H1 (cell line): ENCODE measurements at regions not wholly inside any gene's neighbourhood (a gene's known extent, or its start where the extent isn't known, plus 50 kb on each side); places are given as distances from the start of the nearest gene placed in this dataset.

Source experiments
- CTCF ChIA-PET: fragments of 300-600 bp; sonication (Branson Sonifier 250); formaldehyde crosslinking; loops from one replicate; lab custom pipeline; 2021; ENCODE audit not compliant: partially characterized antibody; lab: Charles Lee
- POLR2A ChIA-PET: fragments of 300-600 bp; sonication (Branson Sonifier 250); formaldehyde crosslinking; loops from one replicate; lab custom pipeline; 2021; ENCODE audit warnings: inconsistent platforms; ENCODE audit not compliant: partially characterized antibody; lab: Charles Lee
- DNase-seq, 2 experiments: peaks; one replicate each; pipeline versions ENCODE4 v3.0.0 to v3.0.0-alpha.2; 2010 to 2022; ENCODE audit warnings: low spot score in 2 of 2, low read depth in 1 of 2, mixed read lengths in 1 of 2
- FAIRE-seq: peaks from 2 replicates; lab custom pipeline; 2011; peaks lifted over from hg19 to GRCh38; lab: Jason Lieb, UNC
- H2AFZ ChIP-seq: 2 replicates; pipeline ENCODE4 v1.8.1; 2012; ENCODE audit warnings: low read length, inconsistent platforms
- H2AK5ac ChIP-seq: 2 replicates; pipeline ENCODE4 v1.6.1; 2013; ENCODE audit warnings: low read depth, low read length
- H2BK120ac ChIP-seq: replicated peaks from 2 replicates; pipeline ENCODE3; 2013; ENCODE audit warnings: low read depth, low read length, inconsistent platforms
- H2BK12ac ChIP-seq: 2 replicates; pipeline ENCODE4 v1.6.1; 2013; ENCODE audit warnings: low read depth, low read length
- H2BK15ac ChIP-seq: 2 replicates; pipeline ENCODE4 v1.6.1; 2013; ENCODE audit warnings: low read length
- H2BK20ac ChIP-seq: 2 replicates; pipeline ENCODE4 v1.6.1; 2013; ENCODE audit warnings: low read length
- H2BK5ac ChIP-seq: 2 replicates; pipeline ENCODE4 v1.6.1; 2013; ENCODE audit warnings: low read depth, low read length
- H3K14ac ChIP-seq: 2 replicates; pipeline ENCODE4 v1.6.1; 2013; ENCODE audit warnings: inconsistent platforms; ENCODE audit not compliant: insufficient read length
- H3K18ac ChIP-seq: 2 replicates; pipeline ENCODE4 v1.6.1; 2013; ENCODE audit warnings: low read length; ENCODE audit errors: extremely low read depth
- H3K23ac ChIP-seq: 2 replicates; pipeline ENCODE4 v1.6.1; 2013; ENCODE audit warnings: inconsistent platforms; ENCODE audit not compliant: insufficient read length
- H3K23me2 ChIP-seq: 2 replicates; pipeline ENCODE4 v1.6.1; 2013; ENCODE audit warnings: low read depth, low read length
- H3K27ac ChIP-seq: 2 replicates; pipeline ENCODE4 v1.6.1; 2011; ENCODE audit warnings: low read depth, low read length, inconsistent platforms
- H3K27me3 ChIP-seq, 4 experiments: replicated peaks in 1 of 4; 1 replicate in 1 of 4; 2 replicates in 3 of 4; pipeline versions ENCODE4 v1.6.1 to v1.8.1; 2011 to 2013; ENCODE audit warnings: low read length in 3 of 4, mild to moderate bottlenecking in 3 of 4, inconsistent platforms in 2 of 4, mixed read lengths in 2 of 4, moderate library complexity in 1 of 4; ENCODE audit not compliant: control insufficient read depth in 3 of 4, insufficient read depth in 3 of 4; ENCODE audit errors: extremely low read depth in 1 of 4
- H3K36me3 ChIP-seq, 4 experiments: 2 replicates each; pipeline versions ENCODE4 v1.6.1 to v1.8.1; 2011 to 2013; ENCODE audit warnings: mild to moderate bottlenecking in 4 of 4, low read length in 3 of 4, moderate library complexity in 2 of 4, control low read depth in 1 of 4, inconsistent platforms in 1 of 4; ENCODE audit not compliant: insufficient read depth in 4 of 4, control insufficient read depth in 2 of 4
- H3K4ac ChIP-seq: replicated peaks from 2 replicates; pipeline ENCODE3; 2013; ENCODE audit warnings: low read length, low read depth, mixed read lengths, inconsistent platforms; ENCODE audit not compliant: insufficient read length
- H3K4me1 ChIP-seq, 4 experiments: replicated peaks in 1 of 4; 1 replicate in 1 of 4; 2 replicates in 3 of 4; pipeline versions ENCODE4 v1.6.1 to v1.8.1; 2011 to 2013; ENCODE audit warnings: low read length in 3 of 4, inconsistent platforms in 2 of 4, mixed read lengths in 1 of 4; ENCODE audit not compliant: insufficient read depth in 4 of 4, control insufficient read depth in 3 of 4
- H3K4me2 ChIP-seq, 2 experiments: 2 replicates each; pipeline versions ENCODE4 v1.6.1 to v1.8.1; 2011 to 2013; ENCODE audit warnings: low read depth in 2 of 2, low read length in 2 of 2, control low read depth in 1 of 2, inconsistent platforms in 1 of 2, mild to moderate bottlenecking in 1 of 2; ENCODE audit not compliant: insufficient read depth in 1 of 2
- H3K4me3 ChIP-seq, 4 experiments: fragments of 200-600, 300-600 bp in 1 of 4; sonication (generic), shearing (Covaris generic), sonication (Bioruptor Twin) in 1 of 4; 2 replicates each; pipeline versions ENCODE4 v1.5.1 to v1.8.1; 2011 to 2016; ENCODE audit warnings: low read length in 4 of 4, low read depth in 3 of 4, control low read depth in 2 of 4, inconsistent platforms in 2 of 4, mild to moderate bottlenecking in 2 of 4, mixed read lengths in 1 of 4, moderate library complexity in 1 of 4; ENCODE audit not compliant: insufficient read depth in 2 of 4; ENCODE audit errors: extremely low read depth in 1 of 4
- H3K56ac ChIP-seq: replicated peaks from 2 replicates; pipeline ENCODE3; 2013; ENCODE audit warnings: low read depth, mild to moderate bottlenecking, mixed read lengths, low read length, inconsistent platforms; ENCODE audit not compliant: insufficient read length
- H3K79me1 ChIP-seq: 2 replicates; pipeline ENCODE4 v1.6.1; 2013; ENCODE audit warnings: low read depth, low read length, control low read depth
- H3K79me2 ChIP-seq, 2 experiments: 2 replicates each; pipeline versions ENCODE4 v1.6.1 to v1.8.1; 2012 to 2013; ENCODE audit warnings: low read length in 2 of 2, mild to moderate bottlenecking in 2 of 2, inconsistent platforms in 1 of 2; ENCODE audit not compliant: insufficient read depth in 2 of 2, control insufficient read depth in 1 of 2
- H3K9ac ChIP-seq, 4 experiments: replicated peaks in 1 of 4; 1 replicate in 1 of 4; 2 replicates in 3 of 4; pipeline versions ENCODE4 v1.6.1 to v1.8.1; 2011 to 2013; ENCODE audit warnings: low read depth in 3 of 4, low read length in 3 of 4, control low read depth in 2 of 4, mild to moderate bottlenecking in 2 of 4, moderate library complexity in 2 of 4, inconsistent platforms in 1 of 4; ENCODE audit errors: extremely low read depth in 1 of 4
- H3K9me3 ChIP-seq, 2 experiments: 2 replicates each; pipeline versions ENCODE4 v1.6.1 to v1.8.1; 2012 to 2013; ENCODE audit warnings: mild to moderate bottlenecking in 2 of 2, moderate library complexity in 2 of 2, control low read depth in 1 of 2, inconsistent platforms in 1 of 2, low read depth in 1 of 2, low read length in 1 of 2, mixed read lengths in 1 of 2; ENCODE audit not compliant: insufficient read depth in 2 of 2
- H4K20me1 ChIP-seq, 2 experiments: replicated peaks in 1 of 2; 2 replicates each; pipeline versions ENCODE3 to v1.8.1; 2011 to 2013; ENCODE audit warnings: inconsistent platforms in 2 of 2, low read length in 2 of 2, mild to moderate bottlenecking in 1 of 2; ENCODE audit not compliant: insufficient read depth in 2 of 2, control insufficient read depth in 1 of 2
- H4K5ac ChIP-seq: 2 replicates; pipeline ENCODE4 v1.6.1; 2013; ENCODE audit warnings: low read length, low read depth, mixed read lengths, inconsistent platforms; ENCODE audit not compliant: insufficient read length
- H4K8ac ChIP-seq: 2 replicates; pipeline ENCODE4 v1.8.0; 2013; ENCODE audit warnings: mild to moderate bottlenecking, moderate library complexity, low read length, inconsistent platforms; ENCODE audit not compliant: insufficient read depth; ENCODE audit errors: extremely low read depth
- H4K91ac ChIP-seq: replicated peaks from 2 replicates; pipeline ENCODE3; 2013; ENCODE audit warnings: low read length, mixed read lengths, inconsistent platforms; ENCODE audit not compliant: insufficient read length
- ASH2L ChIP-seq: fragments of 200-600, 300-600 bp; sonication (generic); IDR thresholded peaks from one replicate; pipeline ENCODE4 v1.7.1; 2017; ENCODE audit warnings: low read length
- ATF3 ChIP-seq: IDR thresholded peaks from 2 replicates; pipeline ENCODE4 v1.6.1; 2011; ENCODE audit warnings: low read depth, mild to moderate bottlenecking, low read length; ENCODE audit not compliant: insufficient read depth
- JUN ChIP-seq: IDR thresholded peaks from 2 replicates; pipeline ENCODE4 v1.6.1; 2011; ENCODE audit warnings: low read depth, mild to moderate bottlenecking, improper control_type of control experiment, low read length
- KDM1A ChIP-seq: fragments of 200-600, 300-600 bp; sonication (generic); IDR thresholded peaks from 2 replicates; pipeline ENCODE4 v1.7.1; 2016; ENCODE audit warnings: mild to moderate bottlenecking, low read length, borderline replicate concordance
- NRF1 ChIP-seq: IDR thresholded peaks from 2 replicates; pipeline ENCODE4 v1.6.1; 2011; ENCODE audit warnings: mild to moderate bottlenecking, low read depth, low read length, improper control_type of control experiment
- RAD21 ChIP-seq, 2 experiments: IDR thresholded peaks in 1 of 2; conservative IDR thresholded peaks in 1 of 2; 2 replicates each; pipeline ENCODE4 v1.6.1; 2011; ENCODE audit warnings: low read depth in 2 of 2, low read length in 2 of 2, improper control_type of control experiment in 1 of 2, inconsistent platforms in 1 of 2, mild to moderate bottlenecking in 1 of 2, moderate library complexity in 1 of 2
- WGBS, 2 experiments: shearing (Covaris generic) in 1 of 2; methylation state at CpG; one replicate each; pipeline versions ENCODE4 v1.1.6 to v1.1.7; 2013 to 2015; ENCODE audit warnings: low lambda C conversion rate in 2 of 2, mixed read lengths in 2 of 2, inconsistent platforms in 1 of 2, low coverage in 1 of 2, missing lambda C conversion rate in 1 of 2; ENCODE audit not compliant: insufficient replicate concordance in 2 of 2, insufficient coverage in 1 of 2, insufficient read length in 1 of 2; ENCODE audit errors: extremely low coverage in 1 of 2, missing lambda C conversion rate in 1 of 2; 5-methylcytosine and 5-hydroxymethylcytosine counted together

GRCh38 chr2:187136646-187137045 is 287.7 kb upstream of the ZSWIM2 start:
- Histone ChIP-seq H3K18ac (no peak overlapping the region), H3K4me3 (no peak overlapping the region), H4K20me1 (no peaks in the 10 kb centered on the region), H3K9ac (no peak overlapping the region), H2BK15ac (no peak overlapping the region), H2BK12ac (no peak overlapping the region), H2BK5ac (no peak overlapping the region), H3K23me2 (no peaks in the 10 kb centered on the region), H2AK5ac (no peak overlapping the region), H2AFZ (no peak overlapping the region), H3K4me2 (no peak overlapping the region), H3K27ac (no peak overlapping the region), H3K4me1 (no peaks in the 10 kb centered on the region), H2BK120ac (no peak overlapping the region), H4K91ac (no peak overlapping the region), H3K79me1 (no peaks in the 10 kb centered on the region), H3K9me3 (0 out of 4 replicates have a peak, but pooled peaks cover 0 to 4% of the 10 kb centered on the region in 2 experiments), H2BK20ac (no peak overlapping the region), H3K27me3 (no peaks in the 10 kb centered on the region), H3K79me2 (no peaks in the 10 kb centered on the region), H3K36me3 (no peaks in the 10 kb centered on the region), H4K8ac (no peak overlapping the region), H3K56ac (no peak overlapping the region), H3K23ac (no peak overlapping the region), H4K5ac (no peak overlapping the region)
- DNase-seq (no peak), FAIRE-seq (no peak)
- 85% methylated on average over 3 of the region's 3 CpGs; no CpG with 5 or more reads in 1 of the 2 experiments for WGBS, 2 experiments
- TF ChIP-seq NRF1 (no peak), JUN (no peak), ASH2L (no peak), ATF3 (no peak), KDM1A (no peak), RAD21 (IDR thresholded peaks at IDR 0.05 in 1 of 2, conservative IDR thresholded peaks at IDR 0.05 in 1 of 2; ENCODE audit: low read depth in 2 of 2, low read length in 2 of 2) (no peak)
- TF ChIP-seq, all 59 proteins: peak for 0
- CTCF ChIA-PET: interaction anchor here (0.9 to 1.8 kb wide), 6 partner anchors 10 to 316 kb away, joined by 3 to 9 read pairs (median 4); partner anchors contain the start of gene CALCRL
- POLR2A ChIA-PET: no interaction called here
- no peak overlapping the region for H3K4ac ChIP-seq
- H3K14ac ChIP-seq: no peak overlapping the region
